ENCODE measurements at regions not wholly inside any gene's neighbourhood (a gene's known extent, or its start where the extent isn't known, plus 50 kb on each side); places are given as distances from the start of the nearest gene placed in this dataset.

GRCh38 chr12:28814246-28814645 is 334.8 kb upstream of the FAR2 start:
- TF ChIP-seq POLR2AphosphoS5 (IDR thresholded peaks at IDR 0.05; ENCODE audit: low read depth) (no peak), GABPA (IDR thresholded peaks at IDR 0.05; ENCODE audit: low read depth) (no peak), CTCF (IDR thresholded peaks at IDR 0.05; ENCODE audit: insufficient read depth, low read length) (no peak), SPI1 (IDR thresholded peaks at IDR 0.05; ENCODE audit: borderline replicate concordance, low read depth) (no peak), REST (IDR thresholded peaks at IDR 0.05; ENCODE audit: insufficient replicate concordance, low read depth) (no peak)
- Histone ChIP-seq H3K27me3 (ENCODE audit: insufficient read depth, poor library complexity, severe bottlenecking) (no peaks in the 10 kb centered on the region), H3K27ac (replicated peaks) (no peak overlapping the region), H3K4me3 (replicated peaks; ENCODE audit: insufficient read depth, low read length) (no peak overlapping the region)
- no peak for DNase-seq (ENCODE audit: low read depth in 1 of 2, low spot score in 1 of 2)

- Histone ChIP-seq H3K27ac (replicated peaks) (no peak overlapping the region), H3K27me3 (ENCODE audit: insufficient read depth, poor library complexity, severe bottlenecking) (no peaks in the 10 kb centered on the region), H3K4me3 (replicated peaks; ENCODE audit: insufficient read depth, low read length) (no peak overlapping the region)
- no peak for DNase-seq (ENCODE audit: low read depth in 1 of 2, low spot score in 1 of 2)
- no peak for TF ChIP-seq CTCF (IDR thresholded peaks at IDR 0.05; ENCODE audit: insufficient read depth, low read length)
- no peak for TF ChIP-seq SPI1 (IDR thresholded peaks at IDR 0.05; ENCODE audit: borderline replicate concordance, low read depth)
- no peak for TF ChIP-seq POLR2AphosphoS5 (IDR thresholded peaks at IDR 0.05; ENCODE audit: low read depth)
- no peak for TF ChIP-seq GABPA (IDR thresholded peaks at IDR 0.05; ENCODE audit: low read depth)
- TF ChIP-seq REST (IDR thresholded peaks at IDR 0.05; ENCODE audit: insufficient replicate concordance, low read depth), result no peak
Measured at GRCh38 chr12:28817524-28817923, 331.6 kb upstream of the FAR2 start.

GRCh38 chr12:28824193-28824846 is 324.8 kb upstream of the FAR2 start:
- H3K27ac ChIP-seq (replicated peaks), result no peak overlapping the region
- no peak overlapping the region for H3K4me3 ChIP-seq (replicated peaks; ENCODE audit: insufficient read depth, low read length)
- no peaks in the 10 kb centered on the region for H3K27me3 ChIP-seq (ENCODE audit: insufficient read depth, poor library complexity, severe bottlenecking)
- DNase-seq (ENCODE audit: low read depth in 1 of 2, low spot score in 1 of 2), result no peak
- TF ChIP-seq GABPA (IDR thresholded peaks at IDR 0.05; ENCODE audit: low read depth) (no peak), POLR2AphosphoS5 (IDR thresholded peaks at IDR 0.05; ENCODE audit: low read depth) (no peak), SPI1 (IDR thresholded peaks at IDR 0.05; ENCODE audit: borderline replicate concordance, low read depth) (no peak), REST (IDR thresholded peaks at IDR 0.05; ENCODE audit: insufficient replicate concordance, low read depth) (no peak)

Measured in HL-60 (cell line).